A549 (cell line): ENCODE measurements at regions not wholly inside any gene's neighbourhood (a gene's known extent, or its start where the extent isn't known, plus 50 kb on each side); places are given as distances from the start of the nearest gene placed in this dataset.

Experiments used
- ATAC-seq, 2 experiments: fragments of 200-7000 bp in 1 of 2; fragments of >200 bp in 1 of 2; cut with Nextera tagmentation in 1 of 2; cut with Tn5 transposase in 1 of 2; 3 replicates each; pipeline versions ENCODE4 v1.8.0 to v1.9.1; 2018 to 2020; ENCODE audit warnings: mild to moderate bottlenecking in 1 of 2, moderate library complexity in 1 of 2
- CTCF ChIA-PET: fragments of 300-600 bp; sonication (Branson Sonifier 250); formaldehyde crosslinking; extraction: SDS; loops from one replicate; lab custom pipeline; 2021; ENCODE audit warnings: antibody characterized with exemption, inconsistent platforms; lab: Yijun Ruan, JAX
- POLR2A ChIA-PET: fragments of 350-600 bp; formaldehyde crosslinking; extraction: SDS; loops from one replicate; lab custom pipeline; 2021; ENCODE audit warnings: antibody characterized with exemption, inconsistent platforms; lab: Yijun Ruan, JAX
- DNase-seq, 2 experiments: peaks; one replicate each; pipeline versions ENCODE4 v3.0.0 to v3.0.0-alpha.2; 2011 to 2016; ENCODE audit warnings: low read depth in 1 of 2, low spot score in 1 of 2
- FAIRE-seq: peaks from 2 replicates; lab custom pipeline; 2011; peaks lifted over from hg19 to GRCh38; lab: Jason Lieb, UNC
- H3K27ac ChIP-seq, 2 experiments: fragments of >200 bp; sonication (Bioruptor Twin); formaldehyde crosslinking; 3 replicates each; pipeline ENCODE4 v1.5.1; 2016 to 2017
- H3K4me1 ChIP-seq: fragments of >200 bp; sonication (Bioruptor Twin); formaldehyde crosslinking; 3 replicates; pipeline ENCODE4 v1.6.1; 2016
- H3K4me2 ChIP-seq: fragments of >200 bp; sonication (Bioruptor Twin); formaldehyde crosslinking; 3 replicates; pipeline ENCODE4 v1.6.1; 2016
- H3K4me3 ChIP-seq: fragments of >200 bp; sonication (Bioruptor Twin); formaldehyde crosslinking; 3 replicates; pipeline ENCODE4 v1.5.1; 2016
- H3K9me3 ChIP-seq: fragments of >200 bp; sonication (Bioruptor Twin); formaldehyde crosslinking; 3 replicates; pipeline ENCODE4 v1.6.1; 2016
- ATOH8 ChIP-seq: fragments of 250-450 bp; sonication (Bioruptor Pico); IDR thresholded peaks from 2 replicates; pipeline ENCODE4 v1.5.0; 2020; ENCODE audit warnings: low read depth, mild to moderate bottlenecking, moderate library complexity
- BHLHE40 ChIP-seq: IDR thresholded peaks from 2 replicates; pipeline ENCODE4 v1.6.1; 2012; ENCODE audit warnings: low read depth, low read length, inconsistent platforms
- CBX2 ChIP-seq: fragments of 200-600 bp; sonication (generic); IDR thresholded peaks from 2 replicates; pipeline ENCODE4 v1.6.1; 2016; ENCODE audit warnings: low read depth, mild to moderate bottlenecking, borderline replicate concordance
- CTCF ChIP-seq: fragments of >200 bp; sonication (Bioruptor Twin); formaldehyde crosslinking; IDR thresholded peaks from 3 replicates; pipeline ENCODE4 v1.5.1; 2016
- EHF ChIP-seq: fragments of 250-450 bp; sonication (Bioruptor Pico); IDR thresholded peaks from 2 replicates; pipeline ENCODE4 v1.5.0; 2020; ENCODE audit warnings: mild to moderate bottlenecking
- ELK1 ChIP-seq: fragments of 150-350 bp; IDR thresholded peaks from 2 replicates; pipeline ENCODE4 v1.6.1; 2014; ENCODE audit warnings: low read depth, mild to moderate bottlenecking, low read length
- ESRRA ChIP-seq: fragments of 150-350 bp; IDR thresholded peaks from 2 replicates; pipeline ENCODE4 v1.6.1; 2014; ENCODE audit warnings: mild to moderate bottlenecking, low read length, borderline replicate concordance
- FOSB ChIP-seq: fragments of 250-450 bp; sonication (Bioruptor Pico); IDR thresholded peaks from 2 replicates; pipeline ENCODE4 v1.5.0; 2020; ENCODE audit warnings: mild to moderate bottlenecking, moderate library complexity
- FOSL2 ChIP-seq, 2 experiments: fragments of 450-650 bp in 1 of 2; fragments of >200 bp in 1 of 2; sonication (Bioruptor Twin) in 1 of 2; formaldehyde crosslinking; IDR thresholded peaks; 2 replicates each; pipeline versions ENCODE4 v1.5.0 to v1.6.1; 2016 to 2020; ENCODE audit warnings: mild to moderate bottlenecking in 1 of 2, moderate library complexity in 1 of 2
- HDAC2 ChIP-seq: fragments of 200-600 bp; sonication (generic); IDR thresholded peaks from 2 replicates; pipeline ENCODE4 v1.6.1; 2016
- HES2 ChIP-seq: fragments of >200 bp; sonication (Bioruptor Twin); formaldehyde crosslinking; IDR thresholded peaks from 2 replicates; pipeline ENCODE4 v1.6.1; 2016
- JUN ChIP-seq, 2 experiments: fragments of >200 bp; sonication (Bioruptor Twin); formaldehyde crosslinking; IDR thresholded peaks; 2 replicates in 1 of 2; 3 replicates in 1 of 2; pipeline ENCODE4 v1.6.1; 2016 to 2017
- JUNB ChIP-seq: fragments of >200 bp; sonication (Bioruptor Twin); formaldehyde crosslinking; IDR thresholded peaks from 2 replicates; pipeline ENCODE4 v1.6.1; 2016
- MAZ ChIP-seq: fragments of 150-350 bp; IDR thresholded peaks from 2 replicates; pipeline ENCODE4 v1.6.1; 2014; ENCODE audit warnings: antibody characterized with exemption, low read depth, low read length, borderline replicate concordance
- NR3C1 ChIP-seq: fragments of >200 bp; sonication (Bioruptor Twin); formaldehyde crosslinking; IDR thresholded peaks from 3 replicates; pipeline ENCODE4 v1.6.1; 2017
- RARB ChIP-seq: fragments of 250-450 bp; sonication (Bioruptor Pico); IDR thresholded peaks from 2 replicates; pipeline ENCODE4 v1.8.0; 2021; ENCODE audit warnings: mild to moderate bottlenecking, moderate library complexity
- REST ChIP-seq: fragments of 200-600 bp; sonication (generic); IDR thresholded peaks from 2 replicates; pipeline ENCODE4 v1.6.1; 2016; ENCODE audit warnings: antibody characterized with exemption, mild to moderate bottlenecking, moderate library complexity
- RNF2 ChIP-seq: fragments of 200-600 bp; sonication (generic); IDR thresholded peaks from 2 replicates; pipeline ENCODE4 v1.6.1; 2016; ENCODE audit warnings: low read depth, mild to moderate bottlenecking, antibody characterized with exemption, moderate library complexity, borderline replicate concordance
- SMC3 ChIP-seq: fragments of >200 bp; sonication (Bioruptor Twin); formaldehyde crosslinking; IDR thresholded peaks from 3 replicates; pipeline ENCODE4 v1.6.1; 2018; ENCODE audit warnings: inconsistent platforms
- TFCP2L1 ChIP-seq: fragments of 250-450 bp; sonication (Bioruptor Pico); IDR thresholded peaks from 2 replicates; pipeline ENCODE4 v1.5.0; 2021; ENCODE audit warnings: mild to moderate bottlenecking
- TP53 ChIP-seq: fragments of 250-450 bp; sonication (Bioruptor Pico); IDR thresholded peaks from 2 replicates; pipeline ENCODE4 v1.5.0; 2021; ENCODE audit warnings: mild to moderate bottlenecking, moderate library complexity
- ZNF302 ChIP-seq: fragments of 250-450 bp; sonication (Bioruptor Pico); IDR thresholded peaks from 2 replicates; pipeline ENCODE4 v1.9.0; 2021; ENCODE audit warnings: inconsistent platforms, mild to moderate bottlenecking, moderate library complexity
- ZSCAN20 ChIP-seq: fragments of 250-450 bp; sonication (Bioruptor Pico); IDR thresholded peaks from 2 replicates; pipeline ENCODE4 v1.8.0; 2022; ENCODE audit warnings: mild to moderate bottlenecking, moderate library complexity
- WGBS: methylation state at CpG from one replicate; pipeline ENCODE4 v1.1.6; 2017; ENCODE audit errors: missing lambda C conversion rate; 5-methylcytosine and 5-hydroxymethylcytosine counted together

- 86% methylated on average over 3 of the region's 3 CpGs for WGBS
- Histone ChIP-seq H3K27ac (no peak overlapping the region), H3K4me2 (no peak overlapping the region), H3K4me1 (peaks cover 6% of the 10 kb centered on the region; the same call in 1 of the 3 replicates), H3K9me3 (peaks cover 4% of the 10 kb centered on the region), H3K4me3 (no peak overlapping the region)
- ATAC-seq (no peak), DNase-seq (no peak), FAIRE-seq (no peak)
- TF ChIP-seq HES2 (no peak), ATOH8 (CRISPR knock-in tag) (no peak), NR3C1 (no peak), EHF (CRISPR knock-in tag) (no peak), ESRRA (no peak), FOSL2 (IDR thresholded peaks at IDR 0.05) (no peak), FOSL2 (CRISPR knock-in tag; IDR thresholded peaks at IDR 0.05) (no peak), ELK1 (no peak), JUNB (no peak), FOSB (no peak)
- CTCF ChIA-PET = interaction anchor here (1.6 kb wide), 1 partner anchor 160 kb away, joined by 4 read pairs; no protein-coding TSS in a partner anchor
- POLR2A ChIA-PET = no interaction called here
Observed at GRCh38 chr2:39537150-39537549, 100.1 kb upstream of the MAP4K3 start.

GRCh38 chr2:39538718-39539117 is 101.6 kb upstream of the MAP4K3 start:
- TF ChIP-seq ZSCAN20 (CRISPR knock-in tag) = no peak
- no peak for TF ChIP-seq MAZ
- no peak for TF ChIP-seq REST
- TF ChIP-seq CTCF = no peak
- no peak for TF ChIP-seq SMC3
- TF ChIP-seq RNF2 = no peak
- no peak for TF ChIP-seq HDAC2
- TF ChIP-seq ATOH8 (CRISPR knock-in tag) = no peak
- TF ChIP-seq RARB = no peak
- TF ChIP-seq HES2 = no peak
- no peak for TF ChIP-seq BHLHE40
- TF ChIP-seq TP53 (CRISPR knock-in tag) = no peak
- no peak for TF ChIP-seq JUN (IDR thresholded peaks at IDR 0.05)
- no peak for TF ChIP-seq CBX2
- TF ChIP-seq TFCP2L1 (CRISPR knock-in tag) = no peak
- TF ChIP-seq ZNF302 (CRISPR knock-in tag) = no peak
- Histone ChIP-seq H3K4me3 (no peak overlapping the region), H3K27ac (no peak overlapping the region), H3K4me1 (peaks cover 6% of the 10 kb centered on the region; the same call in 1 of the 3 replicates), H3K9me3 (peaks cover 4% of the 10 kb centered on the region), H3K4me2 (no peak overlapping the region)
- FAIRE-seq (no peak), ATAC-seq (no peak), DNase-seq (no peak)
- POLR2A ChIA-PET = no interaction called here
- CTCF ChIA-PET = no interaction called here
